Bronchial epithelial cell (primary cell): ENCODE measurements at regions not wholly inside any gene's neighbourhood (a gene's known extent, or its start where the extent isn't known, plus 50 kb on each side); places are given as distances from the start of the nearest gene placed in this dataset.

Source experiments
- DNase-seq: peaks from one replicate; pipeline ENCODE4 v3.0.0-alpha.2; 2010; ENCODE audit warnings: low read depth
- FAIRE-seq: peaks from 2 replicates; lab custom pipeline; 2011; peaks lifted over from hg19 to GRCh38; lab: Jason Lieb, UNC
- H3K27me3 ChIP-seq: 2 replicates; pipeline ENCODE4 v1.5.1; 2011; ENCODE audit warnings: low read length; ENCODE audit not compliant: control insufficient read depth, insufficient read depth
- H3K36me3 ChIP-seq: 2 replicates; pipeline ENCODE4 v1.5.1; 2011; ENCODE audit warnings: low read length; ENCODE audit not compliant: control insufficient read depth, insufficient read depth
- H3K4me3 ChIP-seq: 2 replicates; pipeline ENCODE4 v1.5.1; 2011; ENCODE audit warnings: mild to moderate bottlenecking, low read depth, low read length, control low read depth
- CTCF ChIP-seq: IDR thresholded peaks from 2 replicates; pipeline ENCODE4 v1.5.1; 2011; ENCODE audit warnings: mild to moderate bottlenecking, moderate library complexity, low read length, control low read depth, inconsistent platforms; ENCODE audit not compliant: insufficient read depth, severe bottlenecking

- H3K27me3 ChIP-seq, result no peaks in the 10 kb centered on the region
- no peaks in the 10 kb centered on the region for H3K36me3 ChIP-seq
- no peak for TF ChIP-seq CTCF
- DNase-seq (no peak), FAIRE-seq (no peak)
- no peak overlapping the region for H3K4me3 ChIP-seq
Observed at GRCh38 chr2:22810602-22811001, 574.4 kb upstream of the KLHL29 start.

DNA sequence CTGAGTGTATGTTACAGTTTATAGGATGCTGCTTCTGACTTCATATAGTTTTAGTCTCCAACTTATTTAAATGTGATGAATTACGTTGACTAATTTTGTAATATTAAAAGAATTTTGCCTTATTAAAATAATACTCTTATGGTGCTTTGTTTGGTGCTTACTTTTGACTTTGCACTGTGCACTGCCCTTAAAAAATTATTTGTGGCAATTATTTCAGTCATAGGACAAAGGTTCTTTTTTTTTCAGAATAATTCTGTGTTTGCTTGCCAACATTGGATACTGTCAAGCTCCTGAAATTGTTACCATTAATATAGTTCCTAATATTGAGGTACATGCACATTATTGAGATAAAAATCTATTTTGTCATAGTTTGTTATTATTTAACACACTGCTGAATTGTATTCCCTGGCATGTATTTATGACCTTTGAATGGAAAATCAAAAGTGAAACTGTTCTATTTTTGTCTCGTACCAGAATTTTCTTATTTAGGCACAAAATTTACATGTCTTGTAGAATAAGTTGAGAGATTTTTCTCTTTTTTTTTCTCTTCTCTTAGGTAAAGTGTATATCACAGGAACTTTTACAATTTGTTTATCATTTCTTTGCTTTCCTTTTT is 572.8 kb upstream of the KLHL29 start:
- Histone ChIP-seq H3K36me3 (no peaks in the 10 kb centered on the region), H3K4me3 (no peak overlapping the region), H3K27me3 (no peaks in the 10 kb centered on the region)
- no peak for FAIRE-seq
- no peak for DNase-seq
- no peak for TF ChIP-seq CTCF

DNA sequence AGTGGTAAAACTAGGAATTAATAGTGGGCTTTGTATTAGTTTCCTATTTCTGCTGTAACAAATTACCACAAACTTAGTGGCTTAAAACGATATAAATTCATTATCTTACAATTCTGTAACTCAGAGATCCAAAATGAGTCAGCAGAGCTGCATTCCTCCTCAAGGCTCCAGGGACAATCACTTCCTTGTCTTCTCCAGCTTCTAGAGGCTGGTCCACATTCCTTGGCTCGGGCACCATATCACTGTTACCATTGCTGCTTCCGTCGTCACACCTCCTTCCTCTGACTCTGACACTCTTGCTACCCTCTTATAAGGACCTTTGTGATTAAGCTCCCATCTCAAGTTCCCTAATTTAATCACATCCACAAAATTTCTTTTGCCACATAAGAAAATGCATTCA is 567.8 kb upstream of the KLHL29 start:
- TF ChIP-seq CTCF, result no peak
- H3K36me3 ChIP-seq, result no peaks in the 10 kb centered on the region
- no peak overlapping the region for H3K4me3 ChIP-seq
- FAIRE-seq, result no peak
- no peaks in the 10 kb centered on the region for H3K27me3 ChIP-seq
- no peak for DNase-seq

DNA sequence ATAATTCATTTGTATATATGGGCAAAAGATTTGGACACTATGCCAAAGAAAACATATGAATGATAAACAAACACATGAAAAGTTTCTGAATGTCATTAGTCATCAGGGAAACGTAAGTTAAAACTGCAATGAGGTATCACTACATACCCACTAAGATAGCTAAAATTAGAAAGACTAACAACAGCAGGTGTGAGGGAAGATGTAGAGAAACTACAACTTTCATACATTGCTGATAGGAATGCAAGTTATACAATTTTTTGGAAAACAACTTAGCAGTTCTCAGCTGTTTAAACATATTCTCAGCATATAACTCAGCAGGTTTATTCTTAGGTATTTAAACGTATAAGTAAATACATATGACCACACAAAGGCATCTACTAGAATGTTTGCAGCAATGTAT is 563.5 kb upstream of the KLHL29 start:
- H3K27me3 ChIP-seq, result no peaks in the 10 kb centered on the region
- TF ChIP-seq CTCF, result no peak
- FAIRE-seq (no peak), DNase-seq (peak; percentile 3)
- H3K4me3 ChIP-seq, result no peak overlapping the region
- no peaks in the 10 kb centered on the region for H3K36me3 ChIP-seq

DNA sequence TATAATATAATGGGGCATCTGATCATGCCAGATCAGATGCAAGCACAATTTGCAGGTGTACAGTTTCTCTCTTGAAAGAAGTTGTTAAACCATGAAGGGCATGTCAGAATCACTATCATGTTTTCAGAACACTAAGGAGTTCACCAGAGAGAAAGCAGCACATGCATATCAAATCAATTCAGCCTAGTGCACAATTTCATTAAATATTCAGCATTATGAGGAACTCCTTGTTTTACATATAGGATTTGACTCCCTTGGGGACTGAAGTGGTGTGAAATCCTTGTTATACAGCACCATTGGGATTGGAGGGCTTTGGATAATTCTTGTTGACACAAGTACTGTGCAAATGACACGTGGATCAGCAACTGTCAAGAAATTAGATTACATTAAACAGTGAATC is 562.1 kb upstream of the KLHL29 start:
- DNase-seq (no peak), FAIRE-seq (no peak)
- no peaks in the 10 kb centered on the region for H3K36me3 ChIP-seq
- TF ChIP-seq CTCF, result no peak
- H3K27me3 ChIP-seq, result no peaks in the 10 kb centered on the region
- H3K4me3 ChIP-seq, result no peak overlapping the region

- H3K4me3 ChIP-seq, result no peak overlapping the region
- no peak for DNase-seq
- FAIRE-seq, result no peak
- no peaks in the 10 kb centered on the region for H3K27me3 ChIP-seq
- TF ChIP-seq CTCF, result no peak
- H3K36me3 ChIP-seq, result no peaks in the 10 kb centered on the region
Observed at GRCh38 chr2:22824618-22825017, 560.4 kb upstream of the KLHL29 start.
